Fibroblast of pulmonary artery (primary cell): ENCODE measurements at regions not wholly inside any gene's neighbourhood (a gene's known extent, or its start where the extent isn't known, plus 50 kb on each side); places are given as distances from the start of the nearest gene placed in this dataset.

Experiments used
- DNase-seq: peaks from one replicate; pipeline ENCODE4 v3.0.0-alpha.2; 2010; ENCODE audit warnings: low read depth
- H3K4me3 ChIP-seq: replicated peaks from 2 replicates; pipeline ENCODE4 v1.5.1; 2011; ENCODE audit warnings: low read depth, mild to moderate bottlenecking, control low read depth, low read length, moderate library complexity
- TF ChIP-seq, protein P1 (sequence below): IDR thresholded peaks from 2 replicates; pipeline ENCODE4 v1.5.1; 2011; ENCODE audit warnings: mild to moderate bottlenecking, control low read depth, low read length, inconsistent platforms; ENCODE audit errors: missing control alignments

DNA sequence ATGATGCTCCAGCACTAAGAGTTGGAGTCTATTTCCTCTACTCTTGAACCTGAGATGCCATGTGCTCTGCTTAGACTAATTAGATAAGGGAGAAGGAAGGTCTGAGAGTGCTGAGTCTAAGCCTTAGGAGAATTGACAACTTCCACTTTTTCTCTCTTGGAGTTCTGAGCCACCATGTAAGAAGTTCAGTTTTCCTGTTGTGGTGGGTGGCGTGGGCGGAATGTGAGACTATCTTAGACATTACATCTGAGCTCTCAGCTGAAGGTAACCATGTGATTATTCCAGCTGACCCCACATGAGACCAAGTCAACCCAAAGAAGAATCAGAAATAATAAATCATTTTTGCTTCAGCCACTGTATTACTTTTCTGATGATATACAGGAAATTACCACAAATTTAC, 404.5 kb upstream of the LRRC7 start:
- TF ChIP-seq, protein P1, sequence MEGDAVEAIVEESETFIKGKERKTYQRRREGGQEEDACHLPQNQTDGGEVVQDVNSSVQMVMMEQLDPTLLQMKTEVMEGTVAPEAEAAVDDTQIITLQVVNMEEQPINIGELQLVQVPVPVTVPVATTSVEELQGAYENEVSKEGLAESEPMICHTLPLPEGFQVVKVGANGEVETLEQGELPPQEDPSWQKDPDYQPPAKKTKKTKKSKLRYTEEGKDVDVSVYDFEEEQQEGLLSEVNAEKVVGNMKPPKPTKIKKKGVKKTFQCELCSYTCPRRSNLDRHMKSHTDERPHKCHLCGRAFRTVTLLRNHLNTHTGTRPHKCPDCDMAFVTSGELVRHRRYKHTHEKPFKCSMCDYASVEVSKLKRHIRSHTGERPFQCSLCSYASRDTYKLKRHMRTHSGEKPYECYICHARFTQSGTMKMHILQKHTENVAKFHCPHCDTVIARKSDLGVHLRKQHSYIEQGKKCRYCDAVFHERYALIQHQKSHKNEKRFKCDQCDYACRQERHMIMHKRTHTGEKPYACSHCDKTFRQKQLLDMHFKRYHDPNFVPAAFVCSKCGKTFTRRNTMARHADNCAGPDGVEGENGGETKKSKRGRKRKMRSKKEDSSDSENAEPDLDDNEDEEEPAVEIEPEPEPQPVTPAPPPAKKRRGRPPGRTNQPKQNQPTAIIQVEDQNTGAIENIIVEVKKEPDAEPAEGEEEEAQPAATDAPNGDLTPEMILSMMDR: no peak
- DNase-seq: no peak
- no peak overlapping the region for H3K4me3 ChIP-seq

DNA sequence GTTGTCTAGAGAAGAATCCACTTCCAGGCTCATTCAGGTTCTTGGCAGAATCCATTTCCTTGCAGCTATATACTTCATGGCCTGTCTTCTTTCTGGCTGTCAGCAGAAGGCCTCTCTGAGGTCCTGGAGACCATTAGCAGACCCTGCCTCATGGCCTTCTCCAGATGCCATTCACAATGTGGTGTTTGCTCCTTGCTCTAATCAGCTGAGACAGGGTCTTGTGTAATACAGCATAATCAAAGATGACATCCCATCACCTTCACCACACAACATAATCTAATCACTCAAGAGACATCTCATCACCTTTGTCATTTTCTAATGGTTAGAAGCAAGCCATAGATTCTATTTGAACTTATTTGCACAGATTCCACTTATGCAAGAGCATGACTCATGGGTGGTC, 403.9 kb upstream of the LRRC7 start:
- H3K4me3 ChIP-seq: no peak overlapping the region
- TF ChIP-seq, protein P1: no peak
- no peak for DNase-seq

DNA sequence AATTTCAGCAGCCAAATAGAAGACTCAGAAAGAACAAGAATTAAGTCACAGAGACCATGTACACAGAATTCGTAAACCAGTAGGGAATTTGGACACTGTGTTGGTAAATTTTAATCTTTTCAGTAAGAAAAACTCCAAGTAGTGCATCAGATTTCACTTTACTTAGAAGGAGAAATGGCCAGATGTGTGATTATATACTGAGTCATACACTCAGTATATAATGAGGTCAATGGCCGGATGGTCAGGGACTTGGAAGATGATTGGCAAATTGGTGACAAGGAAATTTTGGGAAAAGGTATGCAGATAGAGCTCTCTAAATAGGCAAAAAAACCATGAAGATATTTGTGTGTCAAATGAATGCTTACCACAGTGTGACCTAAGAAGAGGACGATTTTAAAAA, 399.8 kb upstream of the LRRC7 start:
- peak; percentile 13 for DNase-seq
- no peak overlapping the region for H3K4me3 ChIP-seq
- TF ChIP-seq, protein P1: no peak

DNA sequence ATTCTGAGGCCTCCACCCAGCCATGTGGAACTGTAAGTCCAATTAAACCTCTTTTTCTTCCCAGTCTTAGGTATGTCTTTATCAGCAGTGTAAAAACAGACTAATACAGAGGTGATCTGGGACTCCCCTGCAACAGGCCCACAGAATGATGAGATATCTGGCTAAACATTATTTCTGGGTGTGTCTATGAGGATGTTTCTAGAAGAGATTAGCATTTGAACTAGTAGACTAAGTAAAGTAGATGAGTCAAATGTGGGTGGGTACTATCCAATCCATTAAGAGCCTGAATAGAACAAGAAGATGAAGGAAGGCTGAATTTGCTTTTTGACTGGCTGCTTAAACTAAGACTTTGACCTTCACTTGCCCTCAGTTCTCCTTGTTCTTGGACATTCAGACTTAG, 396.5 kb upstream of the LRRC7 start:
- no peak for DNase-seq
- TF ChIP-seq, protein P1: no peak
- H3K4me3 ChIP-seq: no peak overlapping the region

DNA sequence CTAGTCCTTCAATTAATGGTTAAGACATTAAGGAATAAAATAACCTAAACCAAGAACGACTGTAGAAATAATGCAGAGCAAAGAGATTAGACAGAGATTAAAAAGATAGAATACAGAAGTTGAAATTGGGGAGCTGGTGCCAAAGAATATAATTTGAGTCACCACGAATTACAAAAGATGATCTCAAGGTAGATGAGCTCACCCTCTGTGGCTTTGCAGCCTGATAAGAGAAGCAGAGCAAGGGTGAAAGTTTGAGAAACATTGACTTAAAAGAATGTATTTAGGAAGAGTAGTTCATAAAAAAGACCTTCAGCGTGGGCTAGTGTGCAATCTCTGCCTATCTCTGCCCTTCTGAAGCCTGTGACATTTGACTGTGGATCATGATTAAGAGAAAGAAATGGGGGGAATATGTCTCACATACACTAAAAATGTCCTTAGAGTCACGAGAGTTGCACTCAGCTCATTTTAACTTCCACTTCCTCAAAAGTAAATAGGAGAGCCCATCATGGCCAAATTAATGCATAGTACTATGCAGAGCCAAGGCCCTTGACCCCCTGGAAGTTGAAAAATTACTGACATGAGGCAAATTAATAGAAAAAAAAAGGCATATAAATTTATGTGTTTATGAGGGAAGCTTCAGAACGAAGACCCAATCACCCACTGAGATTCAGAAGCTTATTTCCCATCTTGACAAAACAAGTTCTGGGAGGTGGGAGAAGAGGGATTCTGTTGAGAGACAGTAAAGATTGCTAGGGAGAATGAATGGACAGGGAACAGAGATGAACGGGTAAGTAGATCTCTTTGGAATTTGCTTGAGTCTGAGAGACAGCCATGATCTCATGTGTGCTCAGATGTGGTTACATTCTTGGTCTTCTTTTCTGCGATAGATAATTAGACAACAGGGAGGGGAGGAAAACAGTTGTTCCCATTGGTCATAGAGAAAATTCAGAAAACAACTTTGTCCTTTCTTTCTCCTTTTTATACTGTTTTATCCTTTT, 395.4 kb upstream of the LRRC7 start:
- H3K4me3 ChIP-seq: no peak overlapping the region
- TF ChIP-seq, protein P1: no peak
- peak; percentile 44 for DNase-seq

DNA sequence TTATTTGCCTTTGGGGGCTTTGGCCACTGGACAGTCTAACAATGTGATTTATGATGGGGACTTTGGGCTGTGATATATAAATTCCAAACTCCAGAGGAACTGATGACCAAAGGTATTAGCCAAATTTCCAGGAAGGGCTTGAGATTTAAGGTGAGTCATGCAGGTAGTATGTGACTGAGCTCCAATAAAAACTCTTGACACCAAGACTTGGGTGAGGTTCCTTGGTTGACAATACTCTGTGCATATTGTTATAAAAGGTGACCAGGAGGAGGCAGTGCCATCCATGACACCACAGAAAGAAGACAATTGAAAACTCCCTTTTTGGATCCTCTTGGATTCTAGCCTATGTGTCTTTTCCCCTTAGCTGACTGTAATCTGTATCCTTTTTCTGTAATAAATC, 392.7 kb upstream of the LRRC7 start:
- TF ChIP-seq, protein P1: no peak
- H3K4me3 ChIP-seq: no peak overlapping the region
- no peak for DNase-seq
